Gastrocnemius medialis (tissue), 4 donors: ENCODE measurements at regions not wholly inside any gene's neighbourhood (a gene's known extent, or its start where the extent isn't known, plus 50 kb on each side); places are given as distances from the start of the nearest gene placed in this dataset.

ENCODE experiments used
- CTCF ChIP-seq, 5 experiments: fragments of 450-650 bp in 3 of 5; fragments of 200-600 bp in 2 of 5; sonication (generic) in 2 of 5; IDR thresholded peaks in 4 of 5; conservative IDR thresholded peaks in 1 of 5; 1 replicate in 4 of 5; 2 replicates in 1 of 5; pipeline ENCODE4 v1.5.1; 2016 to 2019; ENCODE audit warnings: antibody characterized with exemption in 5 of 5, mild to moderate bottlenecking in 3 of 5, moderate library complexity in 3 of 5
- POLR2A ChIP-seq, 2 donors: fragments of 450-650 bp; IDR thresholded peaks; one replicate each; pipeline ENCODE4 v1.6.1; 2017; ENCODE audit warnings: antibody characterized with exemption in 2 of 2, mild to moderate bottlenecking in 2 of 2, moderate library complexity in 2 of 2

- no peak for TF ChIP-seq CTCF (IDR thresholded peaks at IDR 0.05 in 4 of 5, conservative IDR thresholded peaks at IDR 0.05 in 1 of 5)
- no peak for TF ChIP-seq POLR2A (IDR thresholded peaks at IDR 0.05)
Measured at GRCh38 chr1:164926107-164926506, 367.1 kb downstream of the PBX1 start.
